ENCODE measurements at regions not wholly inside any gene's neighbourhood (a gene's known extent, or its start where the extent isn't known, plus 50 kb on each side); places are given as distances from the start of the nearest gene placed in this dataset.
"Not testable (repeated sequence)": the region's sequence is repeated elsewhere in the genome, so short reads cannot be mapped to it uniquely, and the experiment has no call there.

DNA sequence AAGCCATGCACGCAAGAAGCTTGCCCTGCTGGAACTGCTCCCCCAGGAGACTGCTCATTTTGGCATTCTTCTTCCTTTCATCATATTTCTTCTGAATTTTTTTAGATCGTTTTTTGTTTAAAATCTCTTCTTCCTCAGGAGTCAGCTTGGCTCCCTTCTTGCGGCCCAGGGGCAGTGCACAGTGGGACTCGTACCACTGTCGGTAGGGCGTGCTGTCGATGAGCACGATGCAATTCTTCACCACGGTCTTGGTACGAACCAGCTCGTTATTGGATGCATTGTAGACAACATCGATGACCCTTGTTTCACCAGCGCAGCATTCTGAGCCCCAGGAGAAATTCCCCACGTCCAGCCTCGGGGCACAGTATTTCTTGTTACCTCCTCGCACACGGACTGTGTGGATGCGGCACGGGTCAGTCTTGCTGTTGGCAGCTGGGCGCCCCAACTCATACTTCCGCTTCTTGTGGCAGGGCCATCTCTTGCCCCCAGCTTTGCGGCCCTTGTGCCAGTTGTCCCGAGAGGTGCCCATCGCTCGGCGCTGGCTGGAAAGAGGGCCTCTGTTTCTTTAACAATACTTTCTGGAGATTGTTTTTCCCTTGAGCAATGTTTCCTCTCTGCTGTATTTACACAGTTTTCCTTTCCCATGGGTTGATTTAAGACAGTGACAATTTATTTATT is 452.4 kb downstream of the TMEM121 start:
- no peak overlapping the region for H3K4me3 ChIP-seq (replicated peaks; ENCODE audit: insufficient read depth, low read length)
- no peaks in the 10 kb centered on the region for H3K27me3 ChIP-seq (ENCODE audit: insufficient read depth, poor library complexity, severe bottlenecking)
- no peak overlapping the region for H3K27ac ChIP-seq (replicated peaks)
- TF ChIP-seq SPI1 (IDR thresholded peaks at IDR 0.05; ENCODE audit: borderline replicate concordance, low read depth) (no peak), GABPA (IDR thresholded peaks at IDR 0.05; ENCODE audit: low read depth) (no peak), POLR2AphosphoS5 (IDR thresholded peaks at IDR 0.05; ENCODE audit: low read depth) (no peak)
- TF ChIP-seq, protein P1, sequence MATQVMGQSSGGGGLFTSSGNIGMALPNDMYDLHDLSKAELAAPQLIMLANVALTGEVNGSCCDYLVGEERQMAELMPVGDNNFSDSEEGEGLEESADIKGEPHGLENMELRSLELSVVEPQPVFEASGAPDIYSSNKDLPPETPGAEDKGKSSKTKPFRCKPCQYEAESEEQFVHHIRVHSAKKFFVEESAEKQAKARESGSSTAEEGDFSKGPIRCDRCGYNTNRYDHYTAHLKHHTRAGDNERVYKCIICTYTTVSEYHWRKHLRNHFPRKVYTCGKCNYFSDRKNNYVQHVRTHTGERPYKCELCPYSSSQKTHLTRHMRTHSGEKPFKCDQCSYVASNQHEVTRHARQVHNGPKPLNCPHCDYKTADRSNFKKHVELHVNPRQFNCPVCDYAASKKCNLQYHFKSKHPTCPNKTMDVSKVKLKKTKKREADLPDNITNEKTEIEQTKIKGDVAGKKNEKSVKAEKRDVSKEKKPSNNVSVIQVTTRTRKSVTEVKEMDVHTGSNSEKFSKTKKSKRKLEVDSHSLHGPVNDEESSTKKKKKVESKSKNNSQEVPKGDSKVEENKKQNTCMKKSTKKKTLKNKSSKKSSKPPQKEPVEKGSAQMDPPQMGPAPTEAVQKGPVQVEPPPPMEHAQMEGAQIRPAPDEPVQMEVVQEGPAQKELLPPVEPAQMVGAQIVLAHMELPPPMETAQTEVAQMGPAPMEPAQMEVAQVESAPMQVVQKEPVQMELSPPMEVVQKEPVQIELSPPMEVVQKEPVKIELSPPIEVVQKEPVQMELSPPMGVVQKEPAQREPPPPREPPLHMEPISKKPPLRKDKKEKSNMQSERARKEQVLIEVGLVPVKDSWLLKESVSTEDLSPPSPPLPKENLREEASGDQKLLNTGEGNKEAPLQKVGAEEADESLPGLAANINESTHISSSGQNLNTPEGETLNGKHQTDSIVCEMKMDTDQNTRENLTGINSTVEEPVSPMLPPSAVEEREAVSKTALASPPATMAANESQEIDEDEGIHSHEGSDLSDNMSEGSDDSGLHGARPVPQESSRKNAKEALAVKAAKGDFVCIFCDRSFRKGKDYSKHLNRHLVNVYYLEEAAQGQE (IDR thresholded peaks at IDR 0.05; ENCODE audit: insufficient replicate concordance, low read depth), result no peak
- TF ChIP-seq, protein P2, sequence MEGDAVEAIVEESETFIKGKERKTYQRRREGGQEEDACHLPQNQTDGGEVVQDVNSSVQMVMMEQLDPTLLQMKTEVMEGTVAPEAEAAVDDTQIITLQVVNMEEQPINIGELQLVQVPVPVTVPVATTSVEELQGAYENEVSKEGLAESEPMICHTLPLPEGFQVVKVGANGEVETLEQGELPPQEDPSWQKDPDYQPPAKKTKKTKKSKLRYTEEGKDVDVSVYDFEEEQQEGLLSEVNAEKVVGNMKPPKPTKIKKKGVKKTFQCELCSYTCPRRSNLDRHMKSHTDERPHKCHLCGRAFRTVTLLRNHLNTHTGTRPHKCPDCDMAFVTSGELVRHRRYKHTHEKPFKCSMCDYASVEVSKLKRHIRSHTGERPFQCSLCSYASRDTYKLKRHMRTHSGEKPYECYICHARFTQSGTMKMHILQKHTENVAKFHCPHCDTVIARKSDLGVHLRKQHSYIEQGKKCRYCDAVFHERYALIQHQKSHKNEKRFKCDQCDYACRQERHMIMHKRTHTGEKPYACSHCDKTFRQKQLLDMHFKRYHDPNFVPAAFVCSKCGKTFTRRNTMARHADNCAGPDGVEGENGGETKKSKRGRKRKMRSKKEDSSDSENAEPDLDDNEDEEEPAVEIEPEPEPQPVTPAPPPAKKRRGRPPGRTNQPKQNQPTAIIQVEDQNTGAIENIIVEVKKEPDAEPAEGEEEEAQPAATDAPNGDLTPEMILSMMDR (IDR thresholded peaks at IDR 0.05; ENCODE audit: insufficient read depth, low read length), result no peak
- DNase-seq (ENCODE audit: low read depth in 1 of 2, low spot score in 1 of 2), result no peak

DNA sequence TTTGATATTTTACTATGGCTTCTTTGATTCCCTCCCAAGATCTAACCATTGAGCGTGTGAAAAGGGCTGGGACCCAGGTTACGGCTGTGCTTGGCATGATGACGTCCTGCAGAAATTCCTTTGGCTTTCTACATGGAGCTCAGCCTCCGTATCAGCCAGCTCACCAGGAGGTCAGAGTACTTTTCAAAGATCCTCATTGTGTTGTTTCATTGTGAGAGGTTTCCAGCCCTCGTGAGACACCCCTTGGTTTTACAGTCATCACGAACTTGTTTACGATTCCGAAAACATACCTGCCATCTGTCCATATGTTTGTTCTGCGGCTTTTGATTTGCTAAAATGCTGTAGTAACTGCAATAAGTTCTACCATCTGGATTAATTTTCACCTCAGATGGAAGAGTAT is 453.1 kb downstream of the TMEM121 start:
- no peak overlapping the region for H3K4me3 ChIP-seq (replicated peaks; ENCODE audit: insufficient read depth, low read length)
- TF ChIP-seq SPI1 (IDR thresholded peaks at IDR 0.05; ENCODE audit: borderline replicate concordance, low read depth), result no peak
- no peak for TF ChIP-seq POLR2AphosphoS5 (IDR thresholded peaks at IDR 0.05; ENCODE audit: low read depth)
- TF ChIP-seq, protein P1 (IDR thresholded peaks at IDR 0.05; ENCODE audit: insufficient replicate concordance, low read depth), result no peak
- TF ChIP-seq GABPA (IDR thresholded peaks at IDR 0.05; ENCODE audit: low read depth), result no peak
- TF ChIP-seq, protein P2 (IDR thresholded peaks at IDR 0.05; ENCODE audit: insufficient read depth, low read length), result no peak
- H3K27me3 ChIP-seq (ENCODE audit: insufficient read depth, poor library complexity, severe bottlenecking), result no peaks in the 10 kb centered on the region
- DNase-seq (ENCODE audit: low read depth in 1 of 2, low spot score in 1 of 2), result no peak
- no peak overlapping the region for H3K27ac ChIP-seq (replicated peaks)

DNA sequence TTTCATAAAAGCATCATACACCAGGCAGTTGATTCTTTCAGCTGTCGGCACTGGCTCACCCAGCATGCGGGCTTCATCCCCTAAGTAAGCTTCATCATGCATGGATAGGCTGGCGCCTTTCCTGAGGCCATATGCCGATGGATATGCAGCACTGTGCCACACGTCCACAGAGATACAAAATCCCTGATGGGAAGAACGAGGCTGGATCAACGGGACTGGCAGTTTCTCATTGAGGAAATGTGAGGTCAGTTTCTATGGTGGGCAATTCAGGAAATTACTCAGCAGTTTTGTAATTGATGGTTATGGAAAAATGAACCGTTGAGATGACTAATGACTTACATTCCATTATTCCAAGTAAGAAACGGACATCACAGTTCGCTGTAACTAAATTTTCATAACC is 453.8 kb downstream of the TMEM121 start:
- H3K4me3 ChIP-seq (replicated peaks; ENCODE audit: insufficient read depth, low read length), result no peak overlapping the region
- DNase-seq (ENCODE audit: low read depth in 1 of 2, low spot score in 1 of 2), result no peak
- TF ChIP-seq, protein P1 (IDR thresholded peaks at IDR 0.05; ENCODE audit: insufficient replicate concordance, low read depth), result no peak
- TF ChIP-seq SPI1 (IDR thresholded peaks at IDR 0.05; ENCODE audit: borderline replicate concordance, low read depth) (no peak), GABPA (IDR thresholded peaks at IDR 0.05; ENCODE audit: low read depth) (no peak), POLR2AphosphoS5 (IDR thresholded peaks at IDR 0.05; ENCODE audit: low read depth) (no peak)
- TF ChIP-seq, protein P2 (IDR thresholded peaks at IDR 0.05; ENCODE audit: insufficient read depth, low read length), result no peak
- no peak overlapping the region for H3K27ac ChIP-seq (replicated peaks)
- no peaks in the 10 kb centered on the region for H3K27me3 ChIP-seq (ENCODE audit: insufficient read depth, poor library complexity, severe bottlenecking)

DNA sequence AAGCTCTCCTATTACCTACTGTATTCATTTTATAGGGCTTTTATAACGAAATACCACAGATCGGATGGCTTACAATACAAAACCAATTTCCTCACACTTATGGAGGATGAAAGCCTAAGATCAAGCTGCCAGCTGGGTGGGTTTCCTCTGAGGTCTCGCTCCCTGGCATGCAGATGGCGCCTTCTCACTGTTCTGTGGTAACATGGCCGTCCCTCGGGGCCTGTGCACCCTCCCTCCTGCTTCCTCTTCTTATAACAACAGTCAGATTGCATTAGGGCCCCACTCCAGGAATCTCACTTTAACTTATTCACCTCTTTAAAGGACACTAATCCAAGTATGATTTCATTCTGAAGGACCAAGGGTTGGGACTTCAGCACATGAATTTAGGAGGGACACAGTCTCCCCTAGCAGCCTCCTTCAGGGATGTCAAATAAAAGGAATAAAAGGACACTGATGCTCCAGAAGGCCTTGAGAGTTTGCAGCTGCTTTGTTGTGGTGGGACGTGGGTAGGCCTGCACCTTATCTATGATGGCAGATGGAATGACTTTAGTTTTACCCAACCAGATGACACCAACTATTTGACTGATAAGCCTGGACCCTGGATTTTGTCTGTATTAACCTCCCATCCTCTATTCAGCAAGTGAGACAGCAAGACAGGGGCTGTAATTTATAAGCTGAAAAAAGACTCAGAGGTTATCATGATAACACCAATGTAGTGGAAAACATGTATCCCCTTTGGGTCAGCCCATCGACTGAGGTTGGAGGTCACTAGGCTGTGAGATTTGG is 455.3 kb downstream of the TMEM121 start:
- H3K4me3 ChIP-seq (replicated peaks; ENCODE audit: insufficient read depth, low read length); H3K27me3 ChIP-seq (ENCODE audit: insufficient read depth, poor library complexity, severe bottlenecking); H3K27ac ChIP-seq (replicated peaks): not testable (repeated sequence)
- DNase-seq (ENCODE audit: low read depth in 1 of 2, low spot score in 1 of 2), result peak in 1 of 2 experiments; percentile 39
